Large intestine (tissue), 3 donors: ENCODE measurements at regions not wholly inside any gene's neighbourhood (a gene's known extent, or its start where the extent isn't known, plus 50 kb on each side); places are given as distances from the start of the nearest gene placed in this dataset.

Source experiments
- DNase-seq, 2 donors: peaks; one replicate each; pipeline versions ENCODE4 v3.0.0 to v3.0.0-alpha.2; 2013
- H3K27ac ChIP-seq: one replicate; pipeline ENCODE4 v1.5.1; 2013; ENCODE audit warnings: low read length
- H3K27me3 ChIP-seq: 2 replicates; pipeline ENCODE4 v1.6.1; 2013; ENCODE audit warnings: low read length; ENCODE audit not compliant: control insufficient read depth, insufficient read depth
- H3K36me3 ChIP-seq: 2 replicates; pipeline ENCODE4 v1.6.1; 2013; ENCODE audit warnings: low read length; ENCODE audit not compliant: control insufficient read depth, insufficient read depth
- H3K4me1 ChIP-seq: one replicate; pipeline ENCODE4 v1.6.1; 2013; ENCODE audit warnings: low read length; ENCODE audit not compliant: control insufficient read depth, insufficient read depth
- H3K4me3 ChIP-seq: one replicate; pipeline ENCODE4 v1.5.1; 2013; ENCODE audit warnings: low read length
- H3K9me3 ChIP-seq: one replicate; pipeline ENCODE4 v1.6.1; 2013; ENCODE audit warnings: mild to moderate bottlenecking, low read depth, low read length, moderate library complexity; ENCODE audit not compliant: control insufficient read depth
- WGBS: methylation state at CpG from one replicate; pipeline ENCODE4 v1.1.5; 2013; ENCODE audit warnings: low lambda C conversion rate; ENCODE audit not compliant: insufficient coverage; 5-methylcytosine and 5-hydroxymethylcytosine counted together

- no peak for DNase-seq
- Histone ChIP-seq H3K4me3 (no peak overlapping the region), H3K9me3 (no peaks in the 10 kb centered on the region), H3K36me3 (no peaks in the 10 kb centered on the region), H3K4me1 (no peaks in the 10 kb centered on the region), H3K27ac (no peak overlapping the region), H3K27me3 (no peaks in the 10 kb centered on the region)
- no CpG with 5 or more reads among the region's 1 CpG for WGBS
Observed at GRCh38 chr9:1591310-1591709, 423.8 kb upstream of the SMARCA2 start.

- 80% methylated on average over 1 of the region's 2 CpGs for WGBS
- no peaks in the 10 kb centered on the region for H3K9me3 ChIP-seq
- H3K27ac ChIP-seq: no peak overlapping the region
- no peak overlapping the region for H3K4me3 ChIP-seq
- H3K27me3 ChIP-seq: no peaks in the 10 kb centered on the region
- H3K4me1 ChIP-seq: no peaks in the 10 kb centered on the region
- H3K36me3 ChIP-seq: no peaks in the 10 kb centered on the region
- no peak for DNase-seq
Observed at GRCh38 chr9:1598270-1598669, 416.9 kb upstream of the SMARCA2 start.

GRCh38 chr9:1599961-1600360 lies 415.2 kb upstream of the SMARCA2 start:
- Histone ChIP-seq H3K36me3 (no peaks in the 10 kb centered on the region), H3K27ac (no peak overlapping the region), H3K4me3 (no peak overlapping the region), H3K27me3 (no peaks in the 10 kb centered on the region), H3K9me3 (no peaks in the 10 kb centered on the region), H3K4me1 (no peaks in the 10 kb centered on the region)
- WGBS: 73% methylated on average over 2 of the region's 2 CpGs
- no peak for DNase-seq

GRCh38 chr9:1604942-1605560 lies 410.1 kb upstream of the SMARCA2 start:
- no peaks in the 10 kb centered on the region for H3K9me3 ChIP-seq
- no peaks in the 10 kb centered on the region for H3K4me1 ChIP-seq
- no peak overlapping the region for H3K4me3 ChIP-seq
- no peaks in the 10 kb centered on the region for H3K36me3 ChIP-seq
- WGBS: 50% methylated on average over 5 of the region's 5 CpGs
- no peak overlapping the region for H3K27ac ChIP-seq
- no peak for DNase-seq
- no peaks in the 10 kb centered on the region for H3K27me3 ChIP-seq

GRCh38 chr9:1606253-1606652 lies 408.9 kb upstream of the SMARCA2 start:
- no peak for DNase-seq
- Histone ChIP-seq H3K27me3 (no peaks in the 10 kb centered on the region), H3K4me3 (no peak overlapping the region), H3K27ac (no peak overlapping the region), H3K36me3 (no peaks in the 10 kb centered on the region), H3K4me1 (no peaks in the 10 kb centered on the region), H3K9me3 (no peaks in the 10 kb centered on the region)
- WGBS: no CpG with 5 or more reads among the region's 5 CpGs

GRCh38 chr9:1612886-1613285 lies 402.3 kb upstream of the SMARCA2 start:
- WGBS: no CpG with 5 or more reads among the region's 2 CpGs
- no peak for DNase-seq
- Histone ChIP-seq H3K27ac (no peak overlapping the region), H3K9me3 (no peaks in the 10 kb centered on the region), H3K27me3 (no peaks in the 10 kb centered on the region), H3K36me3 (no peaks in the 10 kb centered on the region), H3K4me3 (no peak overlapping the region), H3K4me1 (no peaks in the 10 kb centered on the region)

- H3K27ac ChIP-seq: no peak overlapping the region
- 40% methylated on average over 1 of the region's 3 CpGs for WGBS
Observed at GRCh38 chr9:1617419-1617818, 397.7 kb upstream of the SMARCA2 start.

GRCh38 chr9:1619915-1620710 lies 395.0 kb upstream of the SMARCA2 start:
- no peaks in the 10 kb centered on the region for H3K27me3 ChIP-seq
- H3K9me3 ChIP-seq: no peaks in the 10 kb centered on the region
- 90% methylated on average over 4 of the region's 8 CpGs for WGBS
- no peak overlapping the region for H3K27ac ChIP-seq
- no peak for DNase-seq
- H3K36me3 ChIP-seq: no peaks in the 10 kb centered on the region
- no peak overlapping the region for H3K4me3 ChIP-seq
- H3K4me1 ChIP-seq: no peaks in the 10 kb centered on the region

More at GRCh38 chr9:1617419-1617818, 397.7 kb upstream of the SMARCA2 start:
- Histone ChIP-seq H3K4me1 (no peaks in the 10 kb centered on the region), H3K36me3 (no peaks in the 10 kb centered on the region), H3K27me3 (no peaks in the 10 kb centered on the region), H3K4me3 (no peak overlapping the region), H3K9me3 (no peaks in the 10 kb centered on the region)
- DNase-seq: no peak

GRCh38 chr9:1637401-1637800 lies 377.7 kb upstream of the SMARCA2 start:
- H3K36me3 ChIP-seq: no peaks in the 10 kb centered on the region
- no peaks in the 10 kb centered on the region for H3K27me3 ChIP-seq
- H3K27ac ChIP-seq: no peak overlapping the region
- no CpG with 5 or more reads among the region's 2 CpGs for WGBS
- no peaks in the 10 kb centered on the region for H3K4me1 ChIP-seq
- no peaks in the 10 kb centered on the region for H3K9me3 ChIP-seq
- no peak for DNase-seq
- no peak overlapping the region for H3K4me3 ChIP-seq

- no peak for DNase-seq
- H3K36me3 ChIP-seq: no peaks in the 10 kb centered on the region
- whole genome bisulfite sequencing: no CpG with 5 or more reads among the region's 5 CpGs
Observed at GRCh38 chr9:1639166-1639565, 376.0 kb upstream of the SMARCA2 start.

GRCh38 chr9:1647776-1648175 lies 367.4 kb upstream of the SMARCA2 start:
- H3K4me3 ChIP-seq: no peak overlapping the region
- H3K9me3 ChIP-seq: no peaks in the 10 kb centered on the region
- DNase-seq: no peak
- H3K4me1 ChIP-seq: no peaks in the 10 kb centered on the region
- no peak overlapping the region for H3K27ac ChIP-seq
- WGBS: no CpG with 5 or more reads among the region's 1 CpG
- no peaks in the 10 kb centered on the region for H3K36me3 ChIP-seq
- no peaks in the 10 kb centered on the region for H3K27me3 ChIP-seq

More at GRCh38 chr9:1639166-1639565, 376.0 kb upstream of the SMARCA2 start:
- Histone ChIP-seq H3K4me3 (no peak overlapping the region), H3K9me3 (no peaks in the 10 kb centered on the region), H3K27me3 (no peaks in the 10 kb centered on the region), H3K4me1 (no peaks in the 10 kb centered on the region), H3K27ac (no peak overlapping the region)
